ENCODE measurements at regions not wholly inside any gene's neighbourhood (a gene's known extent, or its start where the extent isn't known, plus 50 kb on each side); places are given as distances from the start of the nearest gene placed in this dataset.

DNA sequence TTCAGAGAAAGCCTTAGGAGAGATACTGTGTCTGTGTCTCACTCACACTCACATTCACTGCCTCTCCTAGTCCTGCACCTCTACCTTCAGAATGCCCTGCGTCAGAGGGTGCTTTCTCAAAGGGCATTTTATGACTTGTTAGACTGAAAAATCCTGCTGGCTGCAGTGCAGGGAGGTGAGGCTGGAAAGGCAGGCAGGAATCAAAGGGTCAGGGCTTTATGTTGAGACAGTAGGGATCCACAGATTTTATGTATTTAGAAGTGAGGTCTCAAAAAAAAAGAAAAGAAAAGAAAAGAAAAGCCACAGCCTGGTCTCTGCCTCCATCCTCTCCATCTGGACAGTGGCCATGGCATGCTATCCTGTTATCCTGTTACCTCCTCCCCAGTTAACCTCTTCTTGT is 936.0 kb upstream of the SLC10A2 start:
- in situ Hi-C loops (cut with MboI; ENCODE audit: low sequenced_read_pairs, unreplicated experiment): no loop called here
- TF ChIP-seq, protein P1, sequence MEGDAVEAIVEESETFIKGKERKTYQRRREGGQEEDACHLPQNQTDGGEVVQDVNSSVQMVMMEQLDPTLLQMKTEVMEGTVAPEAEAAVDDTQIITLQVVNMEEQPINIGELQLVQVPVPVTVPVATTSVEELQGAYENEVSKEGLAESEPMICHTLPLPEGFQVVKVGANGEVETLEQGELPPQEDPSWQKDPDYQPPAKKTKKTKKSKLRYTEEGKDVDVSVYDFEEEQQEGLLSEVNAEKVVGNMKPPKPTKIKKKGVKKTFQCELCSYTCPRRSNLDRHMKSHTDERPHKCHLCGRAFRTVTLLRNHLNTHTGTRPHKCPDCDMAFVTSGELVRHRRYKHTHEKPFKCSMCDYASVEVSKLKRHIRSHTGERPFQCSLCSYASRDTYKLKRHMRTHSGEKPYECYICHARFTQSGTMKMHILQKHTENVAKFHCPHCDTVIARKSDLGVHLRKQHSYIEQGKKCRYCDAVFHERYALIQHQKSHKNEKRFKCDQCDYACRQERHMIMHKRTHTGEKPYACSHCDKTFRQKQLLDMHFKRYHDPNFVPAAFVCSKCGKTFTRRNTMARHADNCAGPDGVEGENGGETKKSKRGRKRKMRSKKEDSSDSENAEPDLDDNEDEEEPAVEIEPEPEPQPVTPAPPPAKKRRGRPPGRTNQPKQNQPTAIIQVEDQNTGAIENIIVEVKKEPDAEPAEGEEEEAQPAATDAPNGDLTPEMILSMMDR (IDR thresholded peaks at IDR 0.05; ENCODE audit: borderline replicate concordance, control extremely low read depth, extremely low read depth, insufficient read depth, missing control alignments): no peak
- no peak for DNase-seq (ENCODE audit: low spot score)

DNA sequence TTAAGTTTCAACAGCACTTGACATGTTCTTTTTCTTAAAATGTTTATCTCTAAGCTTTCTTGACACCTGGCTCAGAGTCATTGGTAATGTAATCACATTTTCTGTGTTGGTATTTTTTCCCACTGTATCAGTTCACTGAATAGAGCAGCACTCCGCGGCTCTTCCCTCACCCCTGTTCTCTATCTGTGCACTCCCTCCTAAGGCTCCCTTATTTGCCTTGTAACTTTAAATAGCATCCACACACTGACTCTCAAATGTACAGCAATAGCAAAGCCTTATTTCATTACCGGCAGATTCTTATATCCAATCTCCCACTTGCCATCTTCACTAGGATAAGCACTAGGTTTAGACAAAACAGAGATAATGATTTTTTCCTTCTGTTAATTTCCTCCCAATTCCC is 935.5 kb upstream of the SLC10A2 start:
- no peak for DNase-seq (ENCODE audit: low spot score)
- in situ Hi-C loops (cut with MboI; ENCODE audit: low sequenced_read_pairs, unreplicated experiment): no loop called here
- TF ChIP-seq, protein P1 (IDR thresholded peaks at IDR 0.05; ENCODE audit: borderline replicate concordance, control extremely low read depth, extremely low read depth, insufficient read depth, missing control alignments): no peak

DNA sequence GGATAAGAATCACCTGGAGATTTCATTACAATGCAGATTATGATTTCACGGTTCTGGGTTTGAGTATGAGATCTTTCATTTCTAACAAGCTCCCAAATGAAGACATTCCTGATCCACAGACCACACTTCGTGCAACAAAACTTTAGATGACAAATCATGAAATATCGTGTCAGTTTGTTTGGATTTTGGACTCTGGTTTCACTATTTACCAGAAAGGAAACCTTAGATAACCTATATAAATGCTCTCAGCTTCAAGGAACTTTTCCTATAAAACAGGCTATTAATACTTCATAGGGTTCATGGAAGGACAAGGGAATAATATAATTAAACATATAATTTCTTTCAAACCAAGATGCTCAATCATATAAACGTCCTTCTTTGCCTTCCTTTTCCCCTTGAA is 930.5 kb upstream of the SLC10A2 start:
- TF ChIP-seq, protein P1 (IDR thresholded peaks at IDR 0.05; ENCODE audit: borderline replicate concordance, control extremely low read depth, extremely low read depth, insufficient read depth, missing control alignments): no peak
- in situ Hi-C loops (cut with MboI; ENCODE audit: low sequenced_read_pairs, unreplicated experiment): no loop called here

DNA sequence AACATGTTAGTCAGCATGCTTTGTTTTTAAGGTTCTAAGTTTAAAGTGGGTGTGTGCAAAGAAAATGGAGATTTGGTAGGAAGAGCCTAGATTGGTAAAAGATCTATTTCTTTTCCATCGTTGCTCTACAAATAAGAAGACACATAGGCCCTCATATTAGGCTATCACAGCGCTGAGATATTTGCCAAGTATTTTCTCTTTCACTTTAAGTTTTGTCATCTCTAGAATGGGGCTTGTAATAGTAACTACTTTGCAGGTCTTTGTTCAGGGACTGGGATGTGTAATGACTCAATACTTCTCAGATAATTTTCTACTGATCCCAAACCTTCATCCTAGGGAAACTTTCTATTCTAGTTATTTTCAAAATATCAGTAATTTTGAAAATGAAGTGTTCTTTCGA is 917.7 kb upstream of the SLC10A2 start:
- TF ChIP-seq, protein P1 (IDR thresholded peaks at IDR 0.05; ENCODE audit: borderline replicate concordance, control extremely low read depth, extremely low read depth, insufficient read depth, missing control alignments): no peak
- no peak for DNase-seq (ENCODE audit: low spot score)
- in situ Hi-C loops (cut with MboI; ENCODE audit: low sequenced_read_pairs, unreplicated experiment): no loop called here

More for the DNA sequence above, 930.5 kb upstream of the SLC10A2 start:
- DNase-seq (ENCODE audit: low spot score): no peak

DNA sequence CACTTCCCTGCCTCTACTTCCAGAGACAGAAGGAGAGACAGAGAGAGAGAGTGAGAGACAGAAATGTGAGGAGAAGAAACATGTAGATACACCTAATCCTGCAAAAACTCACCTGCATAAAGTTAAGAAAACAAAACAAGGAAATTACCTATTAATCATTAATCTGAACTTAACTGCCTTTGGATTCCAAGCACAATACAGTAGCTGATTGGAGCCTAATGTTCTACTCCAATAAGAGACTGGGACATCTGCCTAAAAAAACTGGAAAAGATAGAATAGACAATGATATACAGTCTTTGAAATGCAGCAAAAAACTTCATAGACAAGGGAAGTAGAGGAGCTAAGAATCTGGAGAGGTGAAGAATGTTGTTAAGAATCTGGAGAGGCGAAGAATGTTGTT is 910.2 kb upstream of the SLC10A2 start:
- TF ChIP-seq, protein P1 (IDR thresholded peaks at IDR 0.05; ENCODE audit: borderline replicate concordance, control extremely low read depth, extremely low read depth, insufficient read depth, missing control alignments): no peak
- in situ Hi-C loops (cut with MboI; ENCODE audit: low sequenced_read_pairs, unreplicated experiment): no loop called here
- no peak for DNase-seq (ENCODE audit: low spot score)

DNA sequence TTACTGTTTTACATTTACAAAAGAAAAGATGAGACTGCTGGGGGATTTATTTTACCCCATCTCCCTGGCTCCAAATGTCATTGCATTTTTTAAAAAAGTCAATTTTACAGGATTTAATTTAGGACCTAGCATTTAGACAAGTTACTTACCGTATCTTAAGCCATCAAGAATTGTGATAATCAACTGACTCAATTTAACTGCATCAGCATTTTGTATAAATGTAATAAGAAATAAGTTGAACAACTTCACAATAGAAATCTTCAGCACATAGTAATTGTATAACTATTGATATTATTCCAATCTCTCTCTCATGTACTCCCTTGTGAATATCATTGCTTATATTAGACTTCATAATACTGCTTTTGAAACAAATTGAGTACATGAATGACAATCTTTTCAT is 907.5 kb upstream of the SLC10A2 start:
- in situ Hi-C loops (cut with MboI; ENCODE audit: low sequenced_read_pairs, unreplicated experiment): no loop called here
- TF ChIP-seq, protein P1 (IDR thresholded peaks at IDR 0.05; ENCODE audit: borderline replicate concordance, control extremely low read depth, extremely low read depth, insufficient read depth, missing control alignments): no peak
- DNase-seq (ENCODE audit: low spot score): no peak

DNA sequence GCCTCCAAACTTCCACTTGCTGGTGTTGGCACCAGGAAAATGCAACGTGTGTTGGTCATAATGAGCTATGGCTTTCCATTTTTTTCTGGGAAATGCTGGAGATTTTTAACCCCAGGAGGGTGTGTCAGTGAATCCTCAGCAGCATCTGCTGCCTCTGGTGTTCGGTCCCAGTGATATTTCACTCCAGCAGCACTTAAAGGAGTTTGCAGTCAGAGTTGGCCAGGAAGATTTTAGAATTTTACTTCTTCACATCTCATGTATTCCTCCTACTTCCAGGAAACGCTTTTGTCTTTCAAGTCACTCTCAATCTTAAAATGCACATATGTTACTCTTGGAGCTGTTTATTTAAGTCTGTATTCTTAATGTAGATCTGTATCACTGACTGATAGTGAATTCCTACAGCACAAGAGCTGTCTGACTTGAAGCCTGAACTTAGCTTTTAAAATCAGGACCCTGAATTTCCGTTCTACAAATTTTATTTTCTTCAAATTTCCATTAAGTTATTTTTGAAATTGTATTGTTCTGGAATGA is 903.4 kb upstream of the SLC10A2 start:
- TF ChIP-seq, protein P1 (IDR thresholded peaks at IDR 0.05; ENCODE audit: borderline replicate concordance, control extremely low read depth, extremely low read depth, insufficient read depth, missing control alignments): no peak
- in situ Hi-C loops (cut with MboI; ENCODE audit: low sequenced_read_pairs, unreplicated experiment): no loop called here
- DNase-seq (ENCODE audit: low spot score): no peak

All from GM13976 (cell line).